HG03095 (cell line): ENCODE measurements at regions not wholly inside any gene's neighbourhood (a gene's known extent, or its start where the extent isn't known, plus 50 kb on each side); places are given as distances from the start of the nearest gene placed in this dataset.

Source experiments
- ATAC-seq: cut with Tn5 transposase; IDR thresholded peaks from one replicate; pipeline ENCODE4 v1.9.1; 2021; ENCODE audit warnings: moderate library complexity; ENCODE audit not compliant: unreplicated experiment

DNA sequence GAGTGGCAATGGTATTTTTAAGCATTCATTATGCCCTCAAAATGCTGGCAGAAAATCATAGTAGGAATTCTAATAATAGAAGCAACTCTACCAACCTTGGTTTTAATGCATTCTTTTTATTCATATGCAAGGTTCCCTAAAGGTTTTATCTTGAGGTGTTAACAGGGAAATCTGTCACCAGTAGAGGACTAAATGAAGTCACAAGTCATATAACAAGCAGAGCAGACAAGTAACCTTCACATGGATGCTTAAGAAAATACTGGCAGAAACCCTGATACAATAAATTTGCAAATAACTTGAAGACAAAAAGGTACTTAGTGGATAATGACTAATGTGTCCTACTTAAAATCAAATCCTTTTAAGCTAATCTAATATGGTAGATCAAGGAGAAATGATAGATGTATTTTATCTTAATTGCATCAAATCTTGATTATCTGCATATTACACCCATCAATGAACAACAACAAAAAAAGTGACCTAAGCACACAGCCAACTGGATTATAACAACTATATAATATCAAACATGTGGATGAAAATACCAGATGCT, 73.3 kb downstream of the RFC3 start:
- no peak for ATAC-seq

DNA sequence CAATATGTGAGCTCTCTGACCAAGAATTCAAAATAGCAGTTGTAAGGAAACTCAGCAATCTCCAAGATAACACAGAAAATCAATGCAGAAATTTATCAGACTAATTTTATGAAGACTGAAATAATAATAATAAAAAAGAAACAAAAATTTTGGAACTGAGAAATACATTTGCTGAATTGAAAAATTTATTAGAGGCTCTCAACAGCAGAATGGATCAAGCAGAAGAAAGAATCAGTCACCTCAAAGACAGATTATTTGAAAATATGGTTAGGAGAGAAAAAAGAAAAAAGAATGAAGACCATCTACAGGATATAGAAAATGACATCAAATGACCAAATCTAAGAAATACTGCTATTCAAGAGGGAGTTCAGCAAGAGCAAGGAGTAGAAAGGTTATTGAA, 75.6 kb downstream of the RFC3 start:
- ATAC-seq = no peak

DNA sequence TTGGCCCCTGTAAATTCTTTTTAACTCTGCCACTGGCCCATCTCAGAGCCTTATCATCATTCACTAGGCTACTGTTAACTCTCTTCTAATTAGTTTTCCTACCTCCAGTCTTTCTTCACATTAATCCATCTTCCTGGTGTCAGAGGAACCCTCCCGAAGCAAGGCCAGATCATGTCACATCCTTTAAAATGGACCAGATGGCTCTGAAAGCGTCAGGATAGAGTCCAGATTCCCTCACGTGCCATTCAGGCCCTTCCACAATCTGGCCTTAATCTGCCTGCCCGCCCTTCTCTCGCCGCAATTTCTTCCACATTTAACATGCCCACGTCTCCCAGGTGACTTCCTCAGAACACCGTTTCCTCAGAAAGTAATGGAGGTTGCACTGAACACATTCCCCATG, 86.5 kb downstream of the RFC3 start:
- no peak for ATAC-seq

DNA sequence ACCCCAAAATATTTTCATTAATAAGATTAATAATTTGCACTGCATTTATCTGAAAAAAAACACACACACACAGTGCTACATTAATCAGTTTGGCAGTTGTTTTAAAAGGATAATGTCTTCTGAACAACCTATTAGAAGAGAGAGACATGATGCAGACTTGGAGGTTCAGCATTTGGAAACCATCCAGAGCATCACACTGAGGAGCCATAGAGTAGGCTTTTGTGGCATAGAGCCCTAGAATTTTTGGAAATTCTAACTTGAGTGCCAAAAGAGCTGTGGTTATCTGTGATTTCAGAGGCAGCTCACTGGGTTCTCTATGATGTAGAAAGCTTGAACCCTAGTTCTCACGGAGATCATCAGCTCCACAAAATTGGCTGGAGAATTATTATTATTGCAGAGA, 90.2 kb downstream of the RFC3 start:
- ATAC-seq = no peak

DNA sequence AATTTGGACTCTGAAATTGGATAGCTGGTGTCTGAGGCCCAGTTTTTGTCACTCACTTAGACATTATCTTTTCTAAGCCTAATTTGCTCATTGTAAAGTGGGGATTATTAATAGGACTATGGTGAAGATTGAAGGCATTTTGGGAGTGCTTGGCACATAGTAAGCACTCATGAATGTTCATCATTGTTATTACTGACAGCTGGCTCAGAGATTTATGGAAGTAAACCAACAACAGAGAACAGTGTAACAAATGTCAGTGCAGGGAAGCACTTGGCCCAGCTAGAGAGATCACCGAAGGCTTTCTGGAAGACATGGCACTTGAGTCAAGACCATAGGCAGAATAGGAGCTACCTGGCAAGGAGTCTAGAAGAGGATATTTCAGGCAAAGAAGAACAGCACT, 92.3 kb downstream of the RFC3 start:
- no peak for ATAC-seq

DNA sequence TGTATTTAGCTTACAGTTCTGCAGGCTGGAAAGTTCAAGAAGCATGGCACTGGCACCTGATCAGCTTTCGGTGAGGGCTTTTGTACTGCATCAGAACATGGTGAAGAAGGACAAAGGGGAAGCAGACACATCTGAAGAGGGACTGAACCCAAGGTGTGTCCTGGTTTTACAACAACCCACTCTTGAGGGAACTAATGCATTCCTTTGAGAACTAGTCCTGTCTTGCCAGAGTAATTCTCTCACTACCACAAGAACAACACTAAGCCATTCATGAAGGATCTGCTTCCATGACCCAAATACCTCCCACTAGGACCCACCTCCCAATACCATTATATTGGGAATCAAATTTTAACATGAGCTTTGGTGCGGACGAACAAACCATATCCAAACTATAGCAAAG, 93.6 kb downstream of the RFC3 start:
- ATAC-seq = no peak

DNA sequence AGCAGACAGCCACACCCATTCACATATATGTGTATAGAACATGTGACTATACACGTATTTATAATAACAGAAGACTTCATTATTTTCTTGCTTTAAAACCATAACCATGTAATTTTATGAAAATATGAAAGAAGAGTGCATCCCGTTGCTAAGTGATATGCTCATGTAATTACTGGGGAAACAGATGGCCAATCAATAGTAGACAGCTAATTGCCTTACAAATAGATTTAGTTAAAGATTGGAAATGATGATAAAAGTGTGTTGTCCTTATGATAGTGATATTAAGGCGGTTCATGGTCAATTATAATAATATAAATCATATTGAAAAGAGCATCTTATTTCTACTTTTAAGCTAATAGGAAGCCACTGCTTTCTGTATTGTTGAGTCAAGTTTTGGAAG, 95.9 kb downstream of the RFC3 start:
- no peak for ATAC-seq

DNA sequence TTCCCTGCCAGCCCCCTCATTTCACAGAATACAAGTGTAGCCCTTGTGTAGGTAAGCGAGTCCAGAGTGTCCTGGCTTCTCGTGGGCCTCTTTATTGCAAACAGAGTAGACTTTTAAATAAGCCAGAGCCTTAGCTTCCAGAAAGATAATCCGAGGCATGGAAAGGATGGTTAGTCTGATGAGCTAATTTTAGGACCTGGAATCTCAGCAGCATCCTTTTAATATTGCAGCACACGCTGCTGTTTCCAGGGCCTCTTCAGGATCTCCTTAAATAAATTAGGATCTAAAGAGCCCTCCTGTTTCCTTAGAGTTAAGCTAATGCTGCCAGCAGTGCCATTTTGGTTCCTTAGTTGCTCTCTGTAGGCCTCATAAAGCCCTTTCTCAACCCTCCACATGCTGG, 99.2 kb downstream of the RFC3 start:
- ATAC-seq = no peak

DNA sequence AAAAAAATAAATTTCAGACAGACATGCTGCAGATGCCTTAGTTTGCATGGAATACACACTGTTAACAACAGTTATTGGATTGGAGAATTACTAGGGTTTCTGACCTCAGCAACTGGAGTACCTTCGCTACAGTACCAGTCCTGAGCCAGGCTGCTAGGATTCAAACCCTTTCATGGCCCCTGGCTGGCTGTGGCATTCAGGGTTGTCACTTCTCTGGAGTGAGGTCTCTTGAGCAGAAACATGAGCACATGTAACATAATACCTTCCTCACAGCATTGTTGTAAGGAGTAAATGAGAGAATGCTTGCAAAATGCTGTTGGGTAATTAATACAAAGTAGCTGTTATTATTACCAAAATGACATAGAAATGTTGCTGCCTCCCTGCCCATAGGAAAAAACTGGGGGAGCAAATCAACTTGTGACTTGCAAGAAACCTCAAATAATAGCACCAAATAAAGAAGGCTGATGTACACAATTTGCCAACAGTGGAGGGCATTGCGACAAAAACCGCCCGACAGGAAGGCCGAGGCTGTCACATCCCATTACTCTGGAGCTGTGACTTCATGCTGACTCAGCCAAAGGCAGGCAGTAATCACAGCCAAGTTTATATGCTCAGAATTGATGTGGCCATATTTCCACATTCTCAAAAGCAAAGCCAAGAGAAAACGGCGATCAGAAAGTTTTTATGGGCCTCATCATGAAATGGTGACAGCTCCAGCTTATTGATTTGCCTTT, 100.4 kb downstream of the RFC3 start:
- no peak for ATAC-seq

DNA sequence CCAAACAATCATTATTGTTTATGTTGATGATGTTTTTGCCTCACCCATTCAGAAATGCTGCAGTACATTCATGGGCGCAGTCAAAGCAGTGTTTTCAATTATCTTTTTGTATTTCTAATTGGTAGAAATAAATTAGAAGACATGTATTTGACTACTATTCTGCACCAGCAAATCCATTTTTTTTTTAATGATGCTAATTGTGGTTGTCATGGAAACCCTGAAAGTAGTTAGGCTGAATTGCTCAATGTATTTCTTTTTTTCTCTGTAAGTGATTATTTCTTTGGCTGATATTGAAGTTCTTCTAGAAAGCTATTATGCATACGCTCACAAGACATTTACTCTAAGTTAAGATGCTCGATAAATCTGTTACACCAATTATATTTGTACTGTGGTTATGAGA, 101.2 kb downstream of the RFC3 start:
- ATAC-seq = no peak

DNA sequence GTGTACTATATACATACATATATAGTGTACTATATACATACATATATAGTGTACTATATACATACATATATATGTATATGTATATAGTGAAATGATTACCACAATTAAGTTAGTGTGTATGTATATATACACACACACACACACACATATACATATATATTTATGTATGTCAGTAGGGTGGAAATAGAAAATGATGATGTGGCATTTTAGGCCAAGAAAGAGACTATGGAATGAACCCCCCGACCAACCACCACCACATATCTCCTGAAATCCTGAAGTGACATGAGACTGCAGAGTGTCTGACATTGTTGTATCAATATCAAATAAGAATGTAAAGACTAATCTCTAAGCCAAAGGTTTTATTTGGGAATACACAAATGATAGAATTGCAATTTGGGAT, 107.6 kb downstream of the RFC3 start:
- ATAC-seq = no peak

DNA sequence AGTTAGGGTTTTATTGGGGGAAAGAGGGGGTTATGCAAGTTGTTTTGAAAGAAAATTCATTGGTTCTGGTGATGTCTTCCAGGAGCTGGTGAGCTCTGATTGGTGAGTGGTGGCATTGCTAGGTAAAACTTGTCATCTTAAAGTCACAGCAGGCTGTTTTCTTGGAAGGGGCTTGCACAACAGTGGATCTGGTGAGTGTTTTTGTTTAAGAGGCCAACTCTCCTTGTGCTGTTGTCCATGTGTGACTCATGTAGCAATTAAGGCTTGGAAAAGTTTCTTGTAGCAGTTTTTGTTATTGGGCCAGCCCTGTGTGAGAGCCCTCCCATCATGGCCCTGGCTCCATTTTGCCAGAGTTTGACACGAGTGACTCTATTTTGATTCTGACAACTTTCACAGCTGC, 109.4 kb downstream of the RFC3 start:
- no peak for ATAC-seq

DNA sequence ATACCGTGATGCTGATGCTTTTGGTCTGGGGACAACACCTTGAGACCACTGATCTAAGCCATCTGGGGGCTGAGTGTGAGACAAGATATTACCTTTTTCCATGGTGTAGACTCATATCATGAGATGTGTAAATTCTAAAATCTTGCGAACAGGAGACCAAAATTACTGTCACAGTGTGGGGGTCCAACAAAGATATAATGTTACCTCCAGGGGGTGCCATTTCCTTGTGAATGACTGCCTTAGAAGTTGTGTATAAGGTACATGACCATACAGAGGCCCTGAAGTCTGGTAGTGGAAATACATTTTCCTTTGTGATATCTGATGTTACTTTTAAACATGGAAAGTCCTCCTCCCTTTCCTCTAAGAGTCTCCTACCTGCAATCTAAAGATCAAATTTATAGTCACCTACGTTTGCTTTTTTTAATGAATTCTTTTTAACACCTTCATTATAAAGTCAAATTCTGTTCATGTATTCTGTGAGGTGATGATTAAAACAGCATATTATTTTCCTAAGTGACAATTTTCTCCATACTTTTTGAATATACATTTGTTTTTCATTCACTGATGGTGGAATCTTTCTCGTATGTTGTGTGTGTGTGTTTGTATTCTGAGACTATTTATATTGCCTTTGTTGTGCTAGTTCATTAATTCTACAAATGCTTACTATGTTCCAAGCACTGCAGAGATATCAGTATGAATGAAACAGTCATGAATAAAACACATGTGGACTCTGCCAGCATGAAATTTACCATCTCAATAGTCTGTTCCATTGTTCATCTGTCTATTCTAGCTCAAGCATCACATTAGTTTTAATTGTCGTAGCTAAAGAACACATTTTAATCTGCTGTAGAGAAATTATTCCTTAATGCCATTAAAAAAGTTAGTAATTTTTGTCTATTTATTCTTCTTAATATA, 113.7 kb downstream of the RFC3 start:
- peak; percentile 69 for ATAC-seq

DNA sequence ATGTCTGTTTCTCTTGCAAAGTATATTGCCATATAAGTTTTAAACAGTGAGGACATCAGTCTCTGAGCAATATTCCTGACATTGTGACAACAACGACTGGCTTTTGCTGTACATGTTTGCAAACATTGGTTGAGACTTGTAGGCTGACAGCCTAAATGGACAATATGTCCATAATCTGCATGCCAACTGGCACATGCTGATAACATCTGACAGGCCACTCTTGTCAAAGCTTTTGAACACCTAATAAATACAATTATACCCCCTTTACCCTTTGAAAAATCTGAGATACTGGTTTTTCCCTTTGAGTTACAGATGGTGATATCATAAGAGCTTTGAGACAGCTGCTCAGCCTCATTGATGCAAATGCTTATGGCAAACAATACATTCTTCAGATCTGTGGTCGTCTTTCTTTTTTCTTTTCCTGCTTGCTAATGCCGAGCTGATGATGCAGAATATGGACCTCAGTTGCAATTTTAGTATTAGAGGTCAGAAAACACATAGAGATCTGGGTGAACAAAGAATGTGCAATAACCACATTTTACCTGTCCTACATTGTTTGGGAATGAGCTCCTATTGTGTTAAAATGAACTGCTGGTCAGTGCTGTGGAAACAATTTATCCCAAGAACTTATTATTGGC, 114.9 kb downstream of the RFC3 start:
- no peak for ATAC-seq

DNA sequence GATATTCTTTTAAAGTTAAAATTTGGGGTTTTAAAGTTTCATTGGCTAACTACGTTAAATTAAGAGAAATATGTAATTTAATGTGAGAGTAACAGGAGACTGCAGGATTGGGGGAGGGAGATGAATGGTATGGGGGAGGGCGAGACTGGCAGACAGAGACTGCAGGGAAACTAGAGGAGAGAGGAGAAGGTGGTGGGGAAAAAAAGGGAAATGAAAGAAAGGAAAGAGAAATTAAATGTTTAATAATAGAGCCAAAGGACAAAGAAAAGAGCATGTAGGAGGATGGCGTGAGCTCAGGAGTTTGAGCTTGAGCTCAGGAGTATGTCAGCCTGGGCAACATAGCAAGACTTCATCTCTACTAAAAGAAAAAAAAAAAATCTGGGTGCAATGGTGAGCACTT, 115.9 kb downstream of the RFC3 start:
- ATAC-seq = no peak

DNA sequence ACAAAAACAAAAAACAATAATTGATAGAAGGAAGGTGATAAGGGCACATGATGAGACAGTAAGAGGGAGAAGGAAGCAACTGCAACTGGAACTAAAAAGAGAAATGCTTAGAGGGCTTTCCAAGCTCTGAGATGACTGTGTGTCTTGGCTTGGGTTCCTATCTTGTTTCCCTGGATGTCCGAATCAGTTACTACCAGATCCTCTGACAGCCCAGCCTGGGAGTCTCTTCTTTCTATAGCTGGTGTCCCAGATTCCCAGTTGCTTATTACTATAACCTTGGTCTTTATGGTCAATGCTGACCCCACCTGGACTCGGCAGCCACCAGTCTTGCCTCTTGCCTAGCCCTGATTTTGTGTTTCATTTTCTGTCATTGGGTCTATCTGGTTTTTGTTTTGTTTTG, 116.4 kb downstream of the RFC3 start:
- ATAC-seq = no peak

DNA sequence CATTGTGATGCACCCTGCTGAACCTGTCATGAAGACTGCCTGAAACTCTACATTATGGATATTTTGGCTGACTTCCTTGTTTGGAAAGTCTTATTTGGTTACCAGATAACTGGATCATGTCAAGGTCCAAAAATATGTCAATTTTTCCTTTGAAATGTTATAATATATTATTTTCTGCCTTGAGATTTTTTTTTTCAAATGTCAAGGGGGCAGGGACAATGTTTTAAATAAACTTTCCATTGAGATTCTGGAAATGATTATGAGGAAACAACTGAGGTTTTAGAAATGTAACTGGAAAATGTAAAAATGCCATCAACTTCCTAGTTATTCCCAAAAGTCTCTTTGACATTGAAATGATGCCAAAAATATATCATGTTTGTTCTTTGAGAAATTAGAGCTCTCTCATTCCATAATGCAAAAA, 117.0 kb downstream of the RFC3 start:
- no peak for ATAC-seq

DNA sequence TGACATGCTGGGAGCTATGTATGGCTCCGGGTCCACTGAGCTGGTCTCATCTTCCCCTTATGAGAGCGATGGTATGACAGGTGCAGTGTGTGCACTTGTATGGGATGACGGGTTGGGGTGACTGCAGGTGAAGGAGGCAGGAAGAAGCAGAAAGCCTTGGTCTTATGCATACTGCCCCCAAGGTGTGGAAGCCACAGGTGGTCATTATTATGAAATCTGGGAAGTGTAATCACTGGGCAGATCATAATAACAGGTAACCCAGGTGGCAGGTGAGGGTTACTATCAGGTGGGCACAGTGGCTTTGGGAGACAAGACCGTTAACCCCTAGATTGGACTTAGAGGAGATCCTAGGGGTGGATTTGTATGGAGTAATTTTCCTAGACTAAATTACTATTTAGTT, 118.0 kb downstream of the RFC3 start:
- ATAC-seq = no peak

DNA sequence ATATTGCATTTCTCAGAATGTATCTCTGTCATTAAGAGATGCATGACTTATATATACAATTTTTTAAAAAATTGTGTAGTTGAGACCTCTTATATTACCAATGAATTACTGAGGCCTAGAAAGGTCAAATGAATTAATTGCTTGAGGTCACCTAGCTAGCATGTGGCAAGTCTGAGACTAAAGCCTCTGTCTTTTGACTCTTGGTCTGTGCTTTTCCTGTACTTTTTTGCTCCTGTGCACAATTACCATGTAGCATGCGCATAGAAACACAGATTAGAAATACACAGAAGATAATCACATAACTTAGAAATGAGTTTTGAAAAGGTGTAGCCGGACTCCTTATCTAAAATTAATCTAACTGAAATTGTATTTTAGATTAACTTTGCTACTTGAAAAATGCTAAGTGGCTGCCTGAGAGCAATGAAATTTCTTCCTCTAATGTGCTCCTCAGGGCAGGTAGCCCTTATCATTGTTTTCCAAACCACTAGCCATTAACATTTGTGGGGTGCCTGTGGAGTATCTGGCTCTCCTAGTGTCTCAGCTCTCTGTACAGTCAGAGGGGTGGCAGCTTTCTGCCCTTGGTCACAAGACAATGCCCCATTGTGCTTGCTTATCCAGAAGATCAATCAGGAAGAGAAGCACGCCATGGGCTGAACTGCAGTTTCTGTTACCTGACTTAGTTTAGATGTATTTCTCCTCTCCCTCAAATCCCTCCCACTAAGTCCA, 119.6 kb downstream of the RFC3 start:
- ATAC-seq = no peak

DNA sequence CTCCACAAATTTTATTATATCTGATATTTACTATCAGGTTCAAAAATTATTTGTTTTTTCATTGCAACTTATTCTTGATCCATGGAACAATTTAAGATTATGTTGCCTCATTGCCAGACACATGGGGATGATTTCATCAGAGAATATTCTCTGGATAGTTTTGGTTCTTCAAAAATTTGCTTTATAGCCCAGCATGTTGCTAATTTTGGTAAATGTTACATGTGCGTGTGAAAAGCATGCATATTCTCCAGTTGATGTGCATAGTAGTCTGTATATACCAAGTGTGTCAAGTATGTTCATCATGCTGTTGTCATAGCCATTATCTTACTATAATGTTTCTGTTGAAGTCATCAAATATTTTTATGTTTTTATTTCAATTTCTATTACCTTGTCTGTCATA, 122.3 kb downstream of the RFC3 start:
- no peak for ATAC-seq

DNA sequence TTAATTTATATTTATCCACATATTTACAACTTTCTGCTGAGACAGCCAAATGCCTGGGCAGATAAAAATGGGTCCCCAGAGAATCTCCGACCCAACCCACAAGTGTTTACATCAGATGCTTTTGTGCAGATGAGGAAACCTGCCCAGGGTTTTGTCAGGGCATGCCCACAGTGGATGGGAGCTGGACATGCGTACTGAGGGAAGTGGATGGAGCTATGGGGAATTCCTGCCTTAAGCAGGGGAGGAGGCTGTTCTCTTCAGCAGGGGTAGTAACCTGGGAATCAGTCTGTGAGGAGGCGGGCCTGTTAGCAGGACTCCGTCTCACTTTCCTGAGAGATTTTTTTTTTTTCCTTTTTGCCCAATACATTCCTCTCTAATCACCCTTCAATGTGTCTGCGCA, 122.9 kb downstream of the RFC3 start:
- ATAC-seq = no peak
